ENCODE measurements at regions not wholly inside any gene's neighbourhood (a gene's known extent, or its start where the extent isn't known, plus 50 kb on each side); places are given as distances from the start of the nearest gene placed in this dataset.

DNA sequence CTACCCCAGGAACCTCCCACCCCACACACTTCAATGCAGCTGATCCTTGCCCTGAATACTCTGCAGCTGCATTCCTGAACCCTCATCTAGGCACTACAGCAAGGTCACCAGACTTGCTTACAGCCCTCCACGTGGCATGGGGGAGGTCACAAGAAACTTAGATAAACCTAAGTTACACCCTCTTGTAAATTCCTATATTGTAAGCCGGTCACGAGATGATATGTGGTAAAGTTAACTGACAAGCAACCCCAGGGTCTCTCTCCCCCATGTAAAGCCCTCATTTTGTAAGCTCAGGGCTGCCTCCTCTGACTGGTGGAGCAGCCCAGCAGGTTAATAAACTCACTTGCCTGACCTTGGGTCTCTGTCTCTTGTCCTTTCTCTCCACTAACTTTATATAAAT, 570.7 kb downstream of the PCDH7 start:
- TF ChIP-seq, protein P1, sequence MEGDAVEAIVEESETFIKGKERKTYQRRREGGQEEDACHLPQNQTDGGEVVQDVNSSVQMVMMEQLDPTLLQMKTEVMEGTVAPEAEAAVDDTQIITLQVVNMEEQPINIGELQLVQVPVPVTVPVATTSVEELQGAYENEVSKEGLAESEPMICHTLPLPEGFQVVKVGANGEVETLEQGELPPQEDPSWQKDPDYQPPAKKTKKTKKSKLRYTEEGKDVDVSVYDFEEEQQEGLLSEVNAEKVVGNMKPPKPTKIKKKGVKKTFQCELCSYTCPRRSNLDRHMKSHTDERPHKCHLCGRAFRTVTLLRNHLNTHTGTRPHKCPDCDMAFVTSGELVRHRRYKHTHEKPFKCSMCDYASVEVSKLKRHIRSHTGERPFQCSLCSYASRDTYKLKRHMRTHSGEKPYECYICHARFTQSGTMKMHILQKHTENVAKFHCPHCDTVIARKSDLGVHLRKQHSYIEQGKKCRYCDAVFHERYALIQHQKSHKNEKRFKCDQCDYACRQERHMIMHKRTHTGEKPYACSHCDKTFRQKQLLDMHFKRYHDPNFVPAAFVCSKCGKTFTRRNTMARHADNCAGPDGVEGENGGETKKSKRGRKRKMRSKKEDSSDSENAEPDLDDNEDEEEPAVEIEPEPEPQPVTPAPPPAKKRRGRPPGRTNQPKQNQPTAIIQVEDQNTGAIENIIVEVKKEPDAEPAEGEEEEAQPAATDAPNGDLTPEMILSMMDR (IDR thresholded peaks at IDR 0.05 in 4 of 5, conservative IDR thresholded peaks at IDR 0.05 in 1 of 5), result no peak
- TF ChIP-seq POLR2A (IDR thresholded peaks at IDR 0.05), result no peak
